SK-N-SH (cell line): ENCODE measurements at regions not wholly inside any gene's neighbourhood (a gene's known extent, or its start where the extent isn't known, plus 50 kb on each side); places are given as distances from the start of the nearest gene placed in this dataset.

Experiments
- CTCF ChIA-PET: fragments of 300-600, 350-600 bp; formaldehyde crosslinking; extraction: SDS; loops from one replicate; lab custom pipeline; 2021; lab: Yijun Ruan, JAX
- POLR2A ChIA-PET: fragments of 350-600 bp; sonication (Branson Sonifier 250); formaldehyde crosslinking; extraction: SDS; loops from one replicate; lab custom pipeline; 2020; ENCODE audit warnings: antibody characterized with exemption, inconsistent platforms; lab: Yijun Ruan, JAX
- DNase-seq: peaks from one replicate; pipeline ENCODE4 v3.0.0; 2012
- H2AFZ ChIP-seq: fragments of 200-600 bp; sonication (generic); 2 replicates; pipeline ENCODE4 v1.8.1; 2016; ENCODE audit warnings: antibody characterized with exemption, mild to moderate bottlenecking, low read depth
- H3F3A ChIP-seq: fragments of 200-600 bp; sonication (generic); replicated peaks from 2 replicates; pipeline ENCODE3; 2016; ENCODE audit warnings: antibody characterized with exemption, mild to moderate bottlenecking; ENCODE audit not compliant: insufficient read depth
- H3K27ac ChIP-seq, 2 experiments: fragments of 200-500 bp in 1 of 2; fragments of 200-600 bp in 1 of 2; sonication (Bioruptor generic) in 1 of 2; sonication (generic), shearing (Covaris generic) in 1 of 2; 2 replicates each; pipeline versions ENCODE4 v1.5.1 to v1.6.1; 2014 to 2016; ENCODE audit warnings: low read depth in 2 of 2, inconsistent platforms in 1 of 2, low read length in 1 of 2, mild to moderate bottlenecking in 1 of 2, mixed read lengths in 1 of 2
- H3K27me3 ChIP-seq: fragments of 200-600 bp; sonication (generic), shearing (Covaris generic); 2 replicates; pipeline ENCODE4 v1.6.1; 2016; ENCODE audit warnings: mixed run types; ENCODE audit not compliant: insufficient read depth
- H3K36me3 ChIP-seq, 2 experiments: fragments of 200-500 bp in 1 of 2; fragments of 200-600 bp in 1 of 2; sonication (Bioruptor generic) in 1 of 2; sonication (generic) in 1 of 2; replicated peaks in 1 of 2; 2 replicates each; pipeline versions ENCODE3 to v1.5.1; 2014 to 2016; ENCODE audit warnings: low read length in 1 of 2, mild to moderate bottlenecking in 1 of 2; ENCODE audit not compliant: insufficient read depth in 2 of 2, control insufficient read depth in 1 of 2
- H3K4me1 ChIP-seq, 2 experiments: fragments of 200-500 bp in 1 of 2; fragments of 200-600 bp in 1 of 2; sonication (Bioruptor generic) in 1 of 2; sonication (generic), shearing (Covaris generic) in 1 of 2; 2 replicates each; pipeline versions ENCODE4 v1.5.1 to v1.6.1; 2014 to 2016; ENCODE audit warnings: low read depth in 1 of 2, low read length in 1 of 2, mixed run types in 1 of 2; ENCODE audit not compliant: insufficient read depth in 2 of 2, control insufficient read depth in 1 of 2
- H3K4me2 ChIP-seq: fragments of 200-600 bp; sonication (generic), shearing (Covaris generic); 2 replicates; pipeline ENCODE4 v1.6.1; 2017; ENCODE audit warnings: mixed run types
- H3K4me3 ChIP-seq, 2 experiments: fragments of 200-500 bp in 1 of 2; fragments of 200-600 bp in 1 of 2; sonication (Bioruptor generic) in 1 of 2; sonication (generic), shearing (Covaris generic) in 1 of 2; 2 replicates each; pipeline versions ENCODE4 v1.5.1 to v1.8.1; 2014 to 2016; ENCODE audit warnings: low read depth in 2 of 2, inconsistent platforms in 1 of 2, low read length in 1 of 2, mild to moderate bottlenecking in 1 of 2, mixed read lengths in 1 of 2, moderate library complexity in 1 of 2
- H3K79me2 ChIP-seq: fragments of 200-600 bp; sonication (generic); 2 replicates; pipeline ENCODE4 v1.8.1; 2017; ENCODE audit warnings: mild to moderate bottlenecking; ENCODE audit not compliant: insufficient read depth
- H3K9ac ChIP-seq: fragments of 200-600 bp; sonication (generic); 2 replicates; pipeline ENCODE4 v1.6.1; 2017; ENCODE audit warnings: mixed run types
- H3K9me2 ChIP-seq: fragments of 200-600 bp; sonication (generic); 2 replicates; pipeline ENCODE4 v1.6.1; 2017; ENCODE audit warnings: mixed run types
- H3K9me3 ChIP-seq: fragments of 200-600 bp; sonication (generic); 2 replicates; pipeline ENCODE4 v1.6.1; 2017; ENCODE audit warnings: mixed run types, mild to moderate bottlenecking, moderate library complexity
- H4K20me1 ChIP-seq: fragments of 200-600 bp; sonication (generic); 2 replicates; pipeline ENCODE4 v1.6.1; 2017; ENCODE audit warnings: mild to moderate bottlenecking, mixed run types; ENCODE audit not compliant: insufficient read depth
- CHD2 ChIP-seq: fragments of 150-350 bp; IDR thresholded peaks from 2 replicates; pipeline ENCODE4 v1.6.1; 2018; ENCODE audit warnings: low read length; ENCODE audit not compliant: partially characterized antibody
- FOSL2 ChIP-seq: IDR thresholded peaks from 2 replicates; pipeline ENCODE4 v1.4.0; 2012; ENCODE audit warnings: low read depth, mild to moderate bottlenecking, moderate library complexity, borderline replicate concordance
- GATA2 ChIP-seq: sonication (generic); formaldehyde crosslinking; IDR thresholded peaks from 2 replicates; pipeline ENCODE4 v1.5.0; 2020; ENCODE audit warnings: mild to moderate bottlenecking, missing genetic modification reagents
- JUND ChIP-seq: IDR thresholded peaks from 2 replicates; pipeline ENCODE4 v1.4.0; 2012
- MAX ChIP-seq: IDR thresholded peaks from 2 replicates; pipeline ENCODE4 v1.4.0; 2012; ENCODE audit warnings: low read depth
- MEF2A ChIP-seq: IDR thresholded peaks from 2 replicates; pipeline ENCODE4 v1.4.0; 2012; ENCODE audit warnings: low read depth, borderline replicate concordance
- MXI1 ChIP-seq: IDR thresholded peaks from 2 replicates; pipeline ENCODE4 v1.6.1; 2012; ENCODE audit warnings: mild to moderate bottlenecking, low read depth, low read length, improper control_type of control experiment
- NRF1 ChIP-seq: IDR thresholded peaks from 2 replicates; pipeline ENCODE4 v1.6.1; 2012; ENCODE audit warnings: low read depth, mild to moderate bottlenecking, low read length
- PBX3 ChIP-seq: IDR thresholded peaks from 2 replicates; pipeline ENCODE4; 2012
- RAD21 ChIP-seq: IDR thresholded peaks from 2 replicates; pipeline ENCODE4 v1.6.1; 2012; ENCODE audit warnings: mild to moderate bottlenecking, low read length
- RCOR1 ChIP-seq: fragments of 150-350 bp; IDR thresholded peaks from 2 replicates; pipeline ENCODE4 v1.6.1; 2017; ENCODE audit warnings: antibody characterized with exemption, low read length
- REST ChIP-seq: IDR thresholded peaks from 2 replicates; pipeline ENCODE4 v1.6.1; 2012; ENCODE audit warnings: mild to moderate bottlenecking, low read depth, low read length, moderate library complexity
- RXRA ChIP-seq: IDR thresholded peaks from 2 replicates; pipeline ENCODE4 v1.4.0; 2012; ENCODE audit warnings: low read depth, mild to moderate bottlenecking, borderline replicate concordance
- SMC3 ChIP-seq: IDR thresholded peaks from 2 replicates; pipeline ENCODE4 v1.6.1; 2012; ENCODE audit warnings: low read depth, low read length, improper control_type of control experiment
- TCF12 ChIP-seq: IDR thresholded peaks from 2 replicates; pipeline ENCODE4 v1.4.0; 2012
- TEAD4 ChIP-seq: IDR thresholded peaks from 2 replicates; pipeline ENCODE4 v1.4.0; 2012; ENCODE audit warnings: mild to moderate bottlenecking, borderline replicate concordance; ENCODE audit not compliant: insufficient read depth
- USF2 ChIP-seq: fragments of 150-350 bp; IDR thresholded peaks from 2 replicates; pipeline ENCODE4 v1.6.1; 2017; ENCODE audit warnings: antibody characterized with exemption, low read length, low read depth, borderline replicate concordance
- YY1 ChIP-seq: IDR thresholded peaks from 2 replicates; pipeline ENCODE4 v1.4.0; 2012; ENCODE audit warnings: low read depth, mild to moderate bottlenecking
- ZBTB33 ChIP-seq: IDR thresholded peaks from 2 replicates; pipeline ENCODE4 v1.4.0; 2012; ENCODE audit warnings: low read depth, borderline replicate concordance
- WGBS: methylation state at CpG from one replicate; pipeline ENCODE4 v1.1.6; 2017; ENCODE audit warnings: low lambda C conversion rate; 5-methylcytosine and 5-hydroxymethylcytosine counted together

DNA sequence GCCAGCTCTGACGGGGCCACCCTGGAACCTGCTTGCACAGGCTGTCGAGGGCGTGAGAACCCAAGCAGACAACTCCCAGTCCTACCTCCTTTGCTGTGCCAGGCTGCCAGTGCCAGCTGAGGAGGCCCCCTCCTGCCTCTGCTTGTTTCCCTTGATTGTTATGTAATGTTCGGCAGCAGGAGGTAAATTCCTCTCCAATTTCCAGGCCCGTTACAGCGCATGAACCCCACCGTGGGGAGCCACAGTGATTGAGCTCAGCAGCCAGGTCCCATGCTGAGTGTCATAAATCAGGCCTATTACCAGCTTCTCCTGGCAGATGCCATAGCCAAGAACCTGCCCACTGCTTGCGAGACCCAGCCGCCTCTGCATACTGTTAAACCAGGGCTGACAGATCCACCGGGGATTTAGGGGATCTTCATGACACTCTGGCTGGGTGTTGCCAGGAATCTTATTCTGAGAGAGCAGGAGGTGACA lies 320.5 kb downstream of the DHX35 start:
- TF ChIP-seq RAD21 (no peak), MAX (no peak), MEF2A (no peak), FOSL2 (no peak), MXI1 (no peak), PBX3 (no peak), GATA2 (CRISPR knock-in tag) (no peak), RXRA (no peak), TEAD4 (no peak), USF2 (no peak), JUND (no peak), ZBTB33 (no peak)
- Histone ChIP-seq H3K4me3 (no peak overlapping the region), H3K4me2 (no peak overlapping the region), H3F3A (no peaks in the 10 kb centered on the region), H2AFZ (no peak overlapping the region), H3K27ac (no peak overlapping the region), H3K9ac (no peak overlapping the region), H3K4me1 (no peaks in the 10 kb centered on the region), H3K27me3 (no peaks in the 10 kb centered on the region), H3K36me3 (no peaks in the 10 kb centered on the region), H3K9me2 (no peaks in the 10 kb centered on the region), H3K79me2 (no peaks in the 10 kb centered on the region), H4K20me1 (no peaks in the 10 kb centered on the region), H3K9me3 (no peaks in the 10 kb centered on the region)
- POLR2A ChIA-PET: no interaction called here
- no peak for DNase-seq
- CTCF ChIA-PET: interaction anchor here (0.7 to 3.8 kb wide), 3 partner anchors 14 to 592 kb away, joined by 3 to 16 read pairs (median 3); no protein-coding TSS in a partner anchor
- 55% methylated on average over 7 of the region's 10 CpGs for WGBS

DNA sequence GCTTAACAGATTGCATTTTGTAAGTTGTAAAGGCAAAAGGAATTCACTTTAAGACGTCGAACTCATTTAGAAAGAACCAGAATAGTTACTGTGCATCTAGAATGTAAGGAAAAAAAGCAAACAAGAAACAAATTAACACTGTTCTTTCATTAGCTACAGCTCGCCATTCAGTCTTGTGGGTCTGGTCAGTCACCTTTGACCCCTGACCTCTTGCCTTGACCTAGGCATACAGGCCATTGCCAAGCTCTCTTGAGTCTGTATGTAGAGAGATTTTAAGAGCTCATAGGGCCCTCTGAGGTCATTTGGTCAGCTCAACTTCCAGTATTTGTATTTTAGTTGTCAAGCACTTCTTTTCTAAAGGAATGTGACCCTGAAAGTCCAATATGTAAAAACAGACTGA lies 318.7 kb downstream of the DHX35 start:
- Histone ChIP-seq H3K4me1 (no peaks in the 10 kb centered on the region), H3K9me3 (no peaks in the 10 kb centered on the region), H3K27ac (no peak overlapping the region), H3K4me2 (no peak overlapping the region), H3K9ac (no peak overlapping the region), H4K20me1 (no peaks in the 10 kb centered on the region), H3K27me3 (no peaks in the 10 kb centered on the region), H3K9me2 (no peaks in the 10 kb centered on the region), H3K36me3 (no peaks in the 10 kb centered on the region), H3K79me2 (no peaks in the 10 kb centered on the region), H3F3A (no peaks in the 10 kb centered on the region), H3K4me3 (no peak overlapping the region), H2AFZ (no peak overlapping the region)
- DNase-seq: no peak
- 43% methylated on average over 3 of the region's 3 CpGs for WGBS
- CTCF ChIA-PET: interaction anchor here (0.9 to 3.8 kb wide), 3 partner anchors 12 to 229 kb away, joined by 3 to 16 read pairs (median 8); no protein-coding TSS in a partner anchor
- POLR2A ChIA-PET: no interaction called here
- TF ChIP-seq RAD21: no peak
- no peak for TF ChIP-seq CHD2
- no peak for TF ChIP-seq SMC3
- TF ChIP-seq MAX: no peak
- no peak for TF ChIP-seq YY1
- TF ChIP-seq TCF12: no peak
- no peak for TF ChIP-seq RCOR1
- TF ChIP-seq TEAD4: no peak
- no peak for TF ChIP-seq NRF1
- TF ChIP-seq GATA2 (CRISPR knock-in tag): no peak
- no peak for TF ChIP-seq MEF2A
- TF ChIP-seq REST: no peak
- TF ChIP-seq RXRA: no peak
